Heart left ventricle (tissue), 13 donors: ENCODE measurements at regions not wholly inside any gene's neighbourhood (a gene's known extent, or its start where the extent isn't known, plus 50 kb on each side); places are given as distances from the start of the nearest gene placed in this dataset.

Source experiments
- CTCF ChIP-seq, 12 donors: fragments of 200-600 bp; sonication (generic) in 4 of 12; IDR thresholded peaks; one replicate each; pipeline versions ENCODE4 v1.5.0 to v1.8.0; 2018 to 2022; ENCODE audit warnings: antibody characterized with exemption in 12 of 12, mild to moderate bottlenecking in 5 of 12
- POLR2A ChIP-seq, 2 donors: fragments of 450-650 bp; IDR thresholded peaks; one replicate each; pipeline ENCODE4 v1.6.1; 2017; ENCODE audit warnings: antibody characterized with exemption in 2 of 2, mild to moderate bottlenecking in 2 of 2, moderate library complexity in 2 of 2
- donor health status: ischemic (EF 13 %, LVEDD 7.1; RV severe dilation, severe dysfunction).
- donor health status: DM: no; HTN: yes; CAD: no.
- donor health status: DM: no; HTN: no; CAD: no.
- donor health status: ischemic (EF 25% LVEDD 6.9; RV normal size, moderate dysfunction).
- donor health status: ischemic (EF 25% LVEDD 5.7; RV mildly dilated, moderate dysfunction).
- donor health status: ischemic (EF 35%, LVEDD 5.7; RV mildly dilated, moderate dysfunction).
- donor health status: nonischemic (EF 11% LVEDD 7.7; RV severe dilation, severe dysfunction).
- donor health status: DM: yes; HTN: yes; CAD: no.
- donor health status: PGD.
- donor health status: ischemic (EF 29% LVEDD 5.4; RV normal size, mild dysfunction).
- donor health status: nonischemic (EF 23%, LVEDD 6.1; RV moderate dilation, normal function).

DNA sequence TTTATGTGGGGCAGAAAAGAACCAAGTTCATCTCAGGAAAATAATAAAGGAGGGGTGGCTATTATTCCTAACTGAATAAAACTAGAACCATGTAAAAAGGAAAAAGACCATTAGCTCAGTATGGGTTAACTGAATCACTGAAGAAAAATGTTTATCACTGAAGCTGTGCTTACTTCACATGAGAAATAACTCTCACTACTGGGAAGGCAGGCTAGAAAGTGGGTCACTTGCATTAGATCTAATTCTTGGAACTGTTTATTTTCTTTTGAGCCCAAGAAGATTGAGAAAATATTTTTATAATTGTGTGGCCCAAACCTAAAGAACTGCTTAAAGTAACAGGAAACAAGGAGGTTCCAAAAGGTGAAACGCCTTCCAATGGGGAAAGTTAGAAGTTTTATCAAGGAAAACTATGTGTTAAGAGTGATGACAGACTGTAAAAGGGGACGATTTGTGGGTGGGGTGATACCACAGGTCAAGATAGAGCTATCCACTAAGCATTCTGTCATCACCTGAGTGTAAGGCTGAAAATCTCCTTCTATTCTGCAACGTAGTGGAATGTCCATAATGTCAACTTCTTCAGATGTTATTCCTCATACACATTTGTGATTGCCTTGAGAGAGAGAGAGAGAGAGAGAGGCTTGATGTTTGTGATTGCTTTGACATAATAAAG is 1083.5 kb downstream of the PCDH7 start:
- TF ChIP-seq POLR2A (IDR thresholded peaks at IDR 0.05) = no peak
- no peak for TF ChIP-seq CTCF (IDR thresholded peaks at IDR 0.05)
